C4-2B (cell line): ENCODE measurements at regions not wholly inside any gene's neighbourhood (a gene's known extent, or its start where the extent isn't known, plus 50 kb on each side); places are given as distances from the start of the nearest gene placed in this dataset.

Experiments
- CTCF ChIP-seq: fragments of 450-650 bp; conservative IDR thresholded peaks from 2 replicates; pipeline ENCODE4 v1.5.1; 2017; ENCODE audit warnings: mild to moderate bottlenecking
- ZFX ChIP-seq: fragments of 450-650 bp; IDR thresholded peaks from 2 replicates; pipeline ENCODE4 v1.6.1; 2017

GRCh38 chr7:84678841-84679240, 484.3 kb upstream of the SEMA3A start:
- TF ChIP-seq CTCF (no peak), ZFX (no peak)
